Liver (tissue), 7 donors: ENCODE measurements at regions not wholly inside any gene's neighbourhood (a gene's known extent, or its start where the extent isn't known, plus 50 kb on each side); places are given as distances from the start of the nearest gene placed in this dataset.

Experiments
- DNase-seq: peaks from one replicate; pipeline ENCODE4 v3.0.0-alpha.2; 2017; ENCODE audit warnings: low spot score
- H3K27ac ChIP-seq, 2 donors: one replicate each; pipeline ENCODE4 v1.7.0; 2013; ENCODE audit warnings: inconsistent platforms in 2 of 2, low read length in 2 of 2, control low read depth in 1 of 2, low read depth in 1 of 2, mild to moderate bottlenecking in 1 of 2
- H3K27me3 ChIP-seq, 4 donors: one replicate each; pipeline versions ENCODE4 v1.6.1 to v1.7.0; 2013; ENCODE audit warnings: low read length in 3 of 4, inconsistent platforms in 1 of 4, mild to moderate bottlenecking in 1 of 4, moderate library complexity in 1 of 4; ENCODE audit not compliant: control insufficient read depth in 4 of 4, insufficient read depth in 4 of 4
- H3K36me3 ChIP-seq, 4 donors: one replicate each; pipeline versions ENCODE4 v1.6.1 to v1.7.0; 2013; ENCODE audit warnings: low read length in 3 of 4, mild to moderate bottlenecking in 3 of 4, low read depth in 1 of 4, moderate library complexity in 1 of 4; ENCODE audit not compliant: control insufficient read depth in 4 of 4, insufficient read depth in 3 of 4
- H3K4me1 ChIP-seq, 4 donors: one replicate each; pipeline versions ENCODE4 v1.6.1 to v1.7.0; 2013; ENCODE audit warnings: low read length in 3 of 4, mild to moderate bottlenecking in 3 of 4, moderate library complexity in 1 of 4; ENCODE audit not compliant: control insufficient read depth in 4 of 4, insufficient read depth in 4 of 4
- H3K4me3 ChIP-seq, 3 donors: one replicate each; pipeline versions ENCODE4 v1.6.1 to v1.7.0; 2013; ENCODE audit warnings: low read length in 3 of 3, control low read depth in 1 of 3, low read depth in 1 of 3, mild to moderate bottlenecking in 1 of 3
- H3K9ac ChIP-seq, 2 donors: one replicate each; pipeline ENCODE4 v1.7.0; 2013; ENCODE audit warnings: low read length in 2 of 2, mild to moderate bottlenecking in 2 of 2, moderate library complexity in 2 of 2, control low read depth in 1 of 2, low read depth in 1 of 2
- H3K9me3 ChIP-seq, 4 donors: one replicate each; pipeline versions ENCODE4 v1.6.1 to v1.7.0; 2013; ENCODE audit warnings: low read length in 3 of 4; ENCODE audit not compliant: control insufficient read depth in 4 of 4
- ATF3 ChIP-seq: IDR thresholded peaks from 2 replicates; pipeline ENCODE4 v1.6.1; 2016; ENCODE audit warnings: antibody characterized with exemption
- EGR1 ChIP-seq, 2 donors: IDR thresholded peaks; 2 replicates each; pipeline ENCODE4 v1.6.1; 2016 to 2018; ENCODE audit warnings: antibody characterized with exemption in 2 of 2, low read depth in 2 of 2
- FOXA1 ChIP-seq: IDR thresholded peaks from 2 replicates; pipeline ENCODE4 v1.6.1; 2016; ENCODE audit warnings: antibody characterized with exemption
- GABPA ChIP-seq, 2 donors: IDR thresholded peaks in 1 of 2; conservative IDR thresholded peaks in 1 of 2; 2 replicates each; pipeline ENCODE4 v1.6.1; 2016; ENCODE audit warnings: antibody characterized with exemption in 2 of 2, mild to moderate bottlenecking in 1 of 2, moderate library complexity in 1 of 2
- HNF4A ChIP-seq, 2 donors: conservative IDR thresholded peaks; 2 replicates each; pipeline ENCODE4 v1.6.1; 2016; ENCODE audit warnings: antibody characterized with exemption in 2 of 2, mild to moderate bottlenecking in 2 of 2
- HNF4G ChIP-seq: IDR thresholded peaks from 2 replicates; pipeline ENCODE4 v1.6.1; 2016; ENCODE audit warnings: antibody characterized with exemption
- REST ChIP-seq: IDR thresholded peaks from 2 replicates; pipeline ENCODE4 v1.6.1; 2016; ENCODE audit warnings: antibody characterized with exemption, mild to moderate bottlenecking
- SP1 ChIP-seq: IDR thresholded peaks from 2 replicates; pipeline ENCODE4 v1.6.1; 2018; ENCODE audit warnings: antibody characterized with exemption, mild to moderate bottlenecking
- TAF1 ChIP-seq: conservative IDR thresholded peaks from 2 replicates; pipeline ENCODE4 v1.6.1; 2016; ENCODE audit warnings: antibody characterized with exemption, mild to moderate bottlenecking
- WGBS: extraction: QIAGEN DNeasy Blood & Tissue Kit; methylation state at CpG from one replicate; pipeline ENCODE4 v1.1.7; 2013; 5-methylcytosine and 5-hydroxymethylcytosine counted together
- donor health status: healthy.
- donor health status: healthy.
- donor health status: healthy.
- donor health status: healthy.

GRCh38 chr20:60869625-60870024 is 382.4 kb upstream of the CDH4 start:
- Histone ChIP-seq H3K4me3 (no peak overlapping the region), H3K9me3 (no peaks in the 10 kb centered on the region), H3K4me1 (no peaks in the 10 kb centered on the region), H3K9ac (no peak overlapping the region), H3K27me3 (peaks cover 0 to 3% (median 0%) of the 10 kb centered on the region in 4 donors), H3K27ac (no peak overlapping the region), H3K36me3 (no peaks in the 10 kb centered on the region)
- WGBS = 72% methylated on average over 9 of the region's 9 CpGs
- no peak for DNase-seq
- TF ChIP-seq HNF4G (no peak), REST (no peak), EGR1 (IDR thresholded peaks at IDR 0.05; ENCODE audit: low read depth in 2 of 2) (no peak), ATF3 (no peak), FOXA1 (no peak), SP1 (no peak), GABPA (IDR thresholded peaks at IDR 0.05 in 1 of 2, conservative IDR thresholded peaks at IDR 0.05 in 1 of 2) (no peak), TAF1 (no peak)

GRCh38 chr20:60870040-60870439 is 382.0 kb upstream of the CDH4 start:
- WGBS = 83% methylated on average over 7 of the region's 7 CpGs

More at GRCh38 chr20:60870040-60870439, 382.0 kb upstream of the CDH4 start:
- H3K4me1 ChIP-seq = no peaks in the 10 kb centered on the region
- no peak overlapping the region for H3K9ac ChIP-seq
- no peak for DNase-seq
- no peak overlapping the region for H3K4me3 ChIP-seq
- H3K27ac ChIP-seq = no peak overlapping the region
- TF ChIP-seq TAF1 (no peak), HNF4A (conservative IDR thresholded peaks at IDR 0.05) (no peak), REST (no peak)
- peaks cover 0 to 3% (median 0%) of the 10 kb centered on the region in 4 donors for H3K27me3 ChIP-seq
- H3K9me3 ChIP-seq = no peaks in the 10 kb centered on the region
- no peaks in the 10 kb centered on the region for H3K36me3 ChIP-seq
